ENCODE measurements at regions not wholly inside any gene's neighbourhood (a gene's known extent, or its start where the extent isn't known, plus 50 kb on each side); places are given as distances from the start of the nearest gene placed in this dataset.

DNA sequence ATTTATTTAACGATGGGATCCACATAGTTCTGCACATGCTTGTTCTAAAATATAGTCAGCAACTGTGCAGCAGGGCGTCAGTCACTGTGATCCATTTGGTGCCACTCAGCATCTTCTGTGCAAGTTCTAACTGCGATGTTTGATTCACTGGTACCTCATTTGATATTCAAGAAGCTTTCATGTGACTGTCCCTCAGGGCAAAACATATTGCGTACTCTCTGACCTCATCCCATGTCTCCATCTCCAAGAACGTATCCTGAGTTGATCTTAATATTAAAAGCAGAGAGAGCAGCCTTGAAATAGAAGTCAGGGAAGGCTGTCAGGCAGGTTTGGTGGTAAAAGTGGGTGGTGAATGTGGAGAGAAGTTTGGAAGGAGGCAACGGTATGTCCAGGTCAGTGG is 116.5 kb upstream of the ATP10B start:
- TF ChIP-seq EZH2 (IDR thresholded peaks at IDR 0.05; ENCODE audit: borderline replicate concordance), result no peak
- TF ChIP-seq, protein P1, sequence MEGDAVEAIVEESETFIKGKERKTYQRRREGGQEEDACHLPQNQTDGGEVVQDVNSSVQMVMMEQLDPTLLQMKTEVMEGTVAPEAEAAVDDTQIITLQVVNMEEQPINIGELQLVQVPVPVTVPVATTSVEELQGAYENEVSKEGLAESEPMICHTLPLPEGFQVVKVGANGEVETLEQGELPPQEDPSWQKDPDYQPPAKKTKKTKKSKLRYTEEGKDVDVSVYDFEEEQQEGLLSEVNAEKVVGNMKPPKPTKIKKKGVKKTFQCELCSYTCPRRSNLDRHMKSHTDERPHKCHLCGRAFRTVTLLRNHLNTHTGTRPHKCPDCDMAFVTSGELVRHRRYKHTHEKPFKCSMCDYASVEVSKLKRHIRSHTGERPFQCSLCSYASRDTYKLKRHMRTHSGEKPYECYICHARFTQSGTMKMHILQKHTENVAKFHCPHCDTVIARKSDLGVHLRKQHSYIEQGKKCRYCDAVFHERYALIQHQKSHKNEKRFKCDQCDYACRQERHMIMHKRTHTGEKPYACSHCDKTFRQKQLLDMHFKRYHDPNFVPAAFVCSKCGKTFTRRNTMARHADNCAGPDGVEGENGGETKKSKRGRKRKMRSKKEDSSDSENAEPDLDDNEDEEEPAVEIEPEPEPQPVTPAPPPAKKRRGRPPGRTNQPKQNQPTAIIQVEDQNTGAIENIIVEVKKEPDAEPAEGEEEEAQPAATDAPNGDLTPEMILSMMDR (IDR thresholded peaks at IDR 0.05; ENCODE audit: poor library complexity), result no peak
